ENCODE measurements at regions not wholly inside any gene's neighbourhood (a gene's known extent, or its start where the extent isn't known, plus 50 kb on each side); places are given as distances from the start of the nearest gene placed in this dataset.

DNA sequence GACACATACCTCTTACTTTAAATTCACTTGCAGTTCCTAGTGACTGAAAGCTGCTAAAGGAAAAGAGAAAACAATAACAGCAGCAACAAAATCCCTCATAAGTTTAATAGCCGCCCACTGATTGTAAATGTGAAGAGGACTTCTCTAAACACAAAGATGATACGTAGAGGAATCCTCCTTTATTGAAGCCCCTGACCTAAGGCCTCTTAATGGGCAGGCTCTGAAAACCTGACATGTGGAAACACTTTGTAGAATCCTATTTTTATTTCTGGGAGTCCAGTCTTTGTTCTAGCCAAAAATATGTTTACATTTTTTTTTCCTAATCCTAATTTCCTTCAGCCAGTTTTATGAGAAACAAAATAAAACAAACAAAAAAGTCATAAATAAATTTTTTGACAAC lies 1277.7 kb upstream of the CELF4 start:
- TF ChIP-seq POLR2AphosphoS5 (IDR thresholded peaks at IDR 0.05): no peak
- TF ChIP-seq, protein P1, sequence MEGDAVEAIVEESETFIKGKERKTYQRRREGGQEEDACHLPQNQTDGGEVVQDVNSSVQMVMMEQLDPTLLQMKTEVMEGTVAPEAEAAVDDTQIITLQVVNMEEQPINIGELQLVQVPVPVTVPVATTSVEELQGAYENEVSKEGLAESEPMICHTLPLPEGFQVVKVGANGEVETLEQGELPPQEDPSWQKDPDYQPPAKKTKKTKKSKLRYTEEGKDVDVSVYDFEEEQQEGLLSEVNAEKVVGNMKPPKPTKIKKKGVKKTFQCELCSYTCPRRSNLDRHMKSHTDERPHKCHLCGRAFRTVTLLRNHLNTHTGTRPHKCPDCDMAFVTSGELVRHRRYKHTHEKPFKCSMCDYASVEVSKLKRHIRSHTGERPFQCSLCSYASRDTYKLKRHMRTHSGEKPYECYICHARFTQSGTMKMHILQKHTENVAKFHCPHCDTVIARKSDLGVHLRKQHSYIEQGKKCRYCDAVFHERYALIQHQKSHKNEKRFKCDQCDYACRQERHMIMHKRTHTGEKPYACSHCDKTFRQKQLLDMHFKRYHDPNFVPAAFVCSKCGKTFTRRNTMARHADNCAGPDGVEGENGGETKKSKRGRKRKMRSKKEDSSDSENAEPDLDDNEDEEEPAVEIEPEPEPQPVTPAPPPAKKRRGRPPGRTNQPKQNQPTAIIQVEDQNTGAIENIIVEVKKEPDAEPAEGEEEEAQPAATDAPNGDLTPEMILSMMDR (IDR thresholded peaks at IDR 0.05): no peak
- no peak for TF ChIP-seq POLR2A (IDR thresholded peaks at IDR 0.05)

All from sigmoid colon (tissue), 4 donors.